SK-N-SH (cell line): ENCODE measurements at regions not wholly inside any gene's neighbourhood (a gene's known extent, or its start where the extent isn't known, plus 50 kb on each side); places are given as distances from the start of the nearest gene placed in this dataset.

Experiments
- CTCF ChIA-PET: fragments of 300-600, 350-600 bp; formaldehyde crosslinking; extraction: SDS; loops from one replicate; lab custom pipeline; 2021; lab: Yijun Ruan, JAX
- POLR2A ChIA-PET: fragments of 350-600 bp; sonication (Branson Sonifier 250); formaldehyde crosslinking; extraction: SDS; loops from one replicate; lab custom pipeline; 2020; ENCODE audit warnings: antibody characterized with exemption, inconsistent platforms; lab: Yijun Ruan, JAX
- DNase-seq: peaks from one replicate; pipeline ENCODE4 v3.0.0; 2012
- H2AFZ ChIP-seq: fragments of 200-600 bp; sonication (generic); 2 replicates; pipeline ENCODE4 v1.8.1; 2016; ENCODE audit warnings: antibody characterized with exemption, mild to moderate bottlenecking, low read depth
- H3F3A ChIP-seq: fragments of 200-600 bp; sonication (generic); replicated peaks from 2 replicates; pipeline ENCODE3; 2016; ENCODE audit warnings: antibody characterized with exemption, mild to moderate bottlenecking; ENCODE audit not compliant: insufficient read depth
- H3K27ac ChIP-seq, 2 experiments: fragments of 200-500 bp in 1 of 2; fragments of 200-600 bp in 1 of 2; sonication (Bioruptor generic) in 1 of 2; sonication (generic), shearing (Covaris generic) in 1 of 2; 2 replicates each; pipeline versions ENCODE4 v1.5.1 to v1.6.1; 2014 to 2016; ENCODE audit warnings: low read depth in 2 of 2, inconsistent platforms in 1 of 2, low read length in 1 of 2, mild to moderate bottlenecking in 1 of 2, mixed read lengths in 1 of 2
- H3K27me3 ChIP-seq: fragments of 200-600 bp; sonication (generic), shearing (Covaris generic); 2 replicates; pipeline ENCODE4 v1.6.1; 2016; ENCODE audit warnings: mixed run types; ENCODE audit not compliant: insufficient read depth
- H3K36me3 ChIP-seq, 2 experiments: fragments of 200-500 bp in 1 of 2; fragments of 200-600 bp in 1 of 2; sonication (Bioruptor generic) in 1 of 2; sonication (generic) in 1 of 2; replicated peaks in 1 of 2; 2 replicates each; pipeline versions ENCODE3 to v1.5.1; 2014 to 2016; ENCODE audit warnings: low read length in 1 of 2, mild to moderate bottlenecking in 1 of 2; ENCODE audit not compliant: insufficient read depth in 2 of 2, control insufficient read depth in 1 of 2
- H3K4me1 ChIP-seq, 2 experiments: fragments of 200-500 bp in 1 of 2; fragments of 200-600 bp in 1 of 2; sonication (Bioruptor generic) in 1 of 2; sonication (generic), shearing (Covaris generic) in 1 of 2; 2 replicates each; pipeline versions ENCODE4 v1.5.1 to v1.6.1; 2014 to 2016; ENCODE audit warnings: low read depth in 1 of 2, low read length in 1 of 2, mixed run types in 1 of 2; ENCODE audit not compliant: insufficient read depth in 2 of 2, control insufficient read depth in 1 of 2
- H3K4me2 ChIP-seq: fragments of 200-600 bp; sonication (generic), shearing (Covaris generic); 2 replicates; pipeline ENCODE4 v1.6.1; 2017; ENCODE audit warnings: mixed run types
- H3K4me3 ChIP-seq, 2 experiments: fragments of 200-500 bp in 1 of 2; fragments of 200-600 bp in 1 of 2; sonication (Bioruptor generic) in 1 of 2; sonication (generic), shearing (Covaris generic) in 1 of 2; 2 replicates each; pipeline versions ENCODE4 v1.5.1 to v1.8.1; 2014 to 2016; ENCODE audit warnings: low read depth in 2 of 2, inconsistent platforms in 1 of 2, low read length in 1 of 2, mild to moderate bottlenecking in 1 of 2, mixed read lengths in 1 of 2, moderate library complexity in 1 of 2
- H3K79me2 ChIP-seq: fragments of 200-600 bp; sonication (generic); 2 replicates; pipeline ENCODE4 v1.8.1; 2017; ENCODE audit warnings: mild to moderate bottlenecking; ENCODE audit not compliant: insufficient read depth
- H3K9ac ChIP-seq: fragments of 200-600 bp; sonication (generic); 2 replicates; pipeline ENCODE4 v1.6.1; 2017; ENCODE audit warnings: mixed run types
- H3K9me2 ChIP-seq: fragments of 200-600 bp; sonication (generic); 2 replicates; pipeline ENCODE4 v1.6.1; 2017; ENCODE audit warnings: mixed run types
- H3K9me3 ChIP-seq: fragments of 200-600 bp; sonication (generic); 2 replicates; pipeline ENCODE4 v1.6.1; 2017; ENCODE audit warnings: mixed run types, mild to moderate bottlenecking, moderate library complexity
- H4K20me1 ChIP-seq: fragments of 200-600 bp; sonication (generic); 2 replicates; pipeline ENCODE4 v1.6.1; 2017; ENCODE audit warnings: mild to moderate bottlenecking, mixed run types; ENCODE audit not compliant: insufficient read depth
- ELF1 ChIP-seq: IDR thresholded peaks from 2 replicates; pipeline ENCODE4 v1.4.0; 2012
- EP300 ChIP-seq, 2 experiments: IDR thresholded peaks; 2 replicates each; pipeline versions ENCODE4 v1.4.0 to v1.6.1; 2012; ENCODE audit warnings: borderline replicate concordance in 1 of 2, low read depth in 1 of 2, low read length in 1 of 2
- EZH2phosphoT487 ChIP-seq: fragments of 200-600 bp; sonication (generic); IDR thresholded peaks from 2 replicates; pipeline ENCODE4 v1.6.1; 2017; ENCODE audit warnings: low read depth, mixed run types, mild to moderate bottlenecking, antibody characterized with exemption, moderate library complexity, borderline replicate concordance
- FOSL2 ChIP-seq: IDR thresholded peaks from 2 replicates; pipeline ENCODE4 v1.4.0; 2012; ENCODE audit warnings: low read depth, mild to moderate bottlenecking, moderate library complexity, borderline replicate concordance
- FOXM1 ChIP-seq: IDR thresholded peaks from 2 replicates; pipeline ENCODE4 v1.4.0; 2012; ENCODE audit warnings: low read depth, mild to moderate bottlenecking
- GATA2 ChIP-seq: sonication (generic); formaldehyde crosslinking; IDR thresholded peaks from 2 replicates; pipeline ENCODE4 v1.5.0; 2020; ENCODE audit warnings: mild to moderate bottlenecking, missing genetic modification reagents
- JUND ChIP-seq: IDR thresholded peaks from 2 replicates; pipeline ENCODE4 v1.4.0; 2012
- MEF2A ChIP-seq: IDR thresholded peaks from 2 replicates; pipeline ENCODE4 v1.4.0; 2012; ENCODE audit warnings: low read depth, borderline replicate concordance
- MXI1 ChIP-seq: IDR thresholded peaks from 2 replicates; pipeline ENCODE4 v1.6.1; 2012; ENCODE audit warnings: mild to moderate bottlenecking, low read depth, low read length, improper control_type of control experiment
- NFIC ChIP-seq: IDR thresholded peaks from 2 replicates; pipeline ENCODE4 v1.4.0; 2012; ENCODE audit warnings: borderline replicate concordance
- POLR2AphosphoS5 ChIP-seq: IDR thresholded peaks from 2 replicates; pipeline ENCODE4 v1.6.1; 2012; ENCODE audit warnings: low read depth, low read length
- REST ChIP-seq: IDR thresholded peaks from 2 replicates; pipeline ENCODE4 v1.6.1; 2012; ENCODE audit warnings: mild to moderate bottlenecking, low read depth, low read length, moderate library complexity
- SIN3A ChIP-seq: IDR thresholded peaks from 2 replicates; pipeline ENCODE4 v1.6.1; 2012; ENCODE audit warnings: low read depth, mild to moderate bottlenecking, low read length, moderate library complexity, borderline replicate concordance
- SMC3 ChIP-seq: IDR thresholded peaks from 2 replicates; pipeline ENCODE4 v1.6.1; 2012; ENCODE audit warnings: low read depth, low read length, improper control_type of control experiment
- TAF1 ChIP-seq: IDR thresholded peaks from 2 replicates; pipeline ENCODE4 v1.6.1; 2012; ENCODE audit warnings: low read depth, mild to moderate bottlenecking, low read length, moderate library complexity, borderline replicate concordance
- TCF12 ChIP-seq: IDR thresholded peaks from 2 replicates; pipeline ENCODE4 v1.4.0; 2012
- WGBS: methylation state at CpG from one replicate; pipeline ENCODE4 v1.1.6; 2017; ENCODE audit warnings: low lambda C conversion rate; 5-methylcytosine and 5-hydroxymethylcytosine counted together
- TF ChIP-seq, protein P1 (sequence below): IDR thresholded peaks from 2 replicates; pipeline ENCODE4 v1.4.0; 2012; ENCODE audit warnings: low read depth, borderline replicate concordance
- TF ChIP-seq, protein P2 (sequence below): IDR thresholded peaks from 2 replicates; pipeline ENCODE4 v1.4.0; 2012; ENCODE audit warnings: low read depth
- TF ChIP-seq, protein P3 (sequence below): IDR thresholded peaks from 2 replicates; pipeline ENCODE4 v1.4.0; 2012; ENCODE audit warnings: low read depth, borderline replicate concordance

- POLR2A ChIA-PET: no interaction called here
- TF ChIP-seq, protein P1, sequence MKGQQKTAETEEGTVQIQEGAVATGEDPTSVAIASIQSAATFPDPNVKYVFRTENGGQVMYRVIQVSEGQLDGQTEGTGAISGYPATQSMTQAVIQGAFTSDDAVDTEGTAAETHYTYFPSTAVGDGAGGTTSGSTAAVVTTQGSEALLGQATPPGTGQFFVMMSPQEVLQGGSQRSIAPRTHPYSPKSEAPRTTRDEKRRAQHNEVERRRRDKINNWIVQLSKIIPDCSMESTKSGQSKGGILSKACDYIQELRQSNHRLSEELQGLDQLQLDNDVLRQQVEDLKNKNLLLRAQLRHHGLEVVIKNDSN: no peak
- TF ChIP-seq SIN3A: no peak
- TF ChIP-seq EP300 (IDR thresholded peaks at IDR 0.05; ENCODE audit: borderline replicate concordance in 1 of 2, low read depth in 1 of 2, low read length in 1 of 2): no peak
- TF ChIP-seq GATA2 (CRISPR knock-in tag): no peak
- TF ChIP-seq REST: no peak
- TF ChIP-seq TAF1: no peak
- no peak for TF ChIP-seq FOXM1
- TF ChIP-seq MXI1: no peak
- TF ChIP-seq NFIC: no peak
- TF ChIP-seq FOSL2: no peak
- CTCF ChIA-PET: no interaction called here
- Histone ChIP-seq H3K9ac (no peak overlapping the region), H4K20me1 (no peaks in the 10 kb centered on the region), H3K9me2 (no peaks in the 10 kb centered on the region), H3K79me2 (no peaks in the 10 kb centered on the region), H3K9me3 (no peaks in the 10 kb centered on the region), H3F3A (no peaks in the 10 kb centered on the region), H3K4me3 (no peak overlapping the region), H3K27me3 (no peaks in the 10 kb centered on the region), H3K36me3 (no peaks in the 10 kb centered on the region), H3K27ac (no peak overlapping the region), H2AFZ (no peak overlapping the region), H3K4me2 (no peak overlapping the region), H3K4me1 (no peaks in the 10 kb centered on the region; a peak in 1 of 4 replicates)
- DNase-seq: no peak
- WGBS: 51% methylated on average over 6 of the region's 6 CpGs
Observed at GRCh38 chr4:85024671-85025070, 58.2 kb upstream of the WDFY3 start.

- Histone ChIP-seq H3K9me2 (no peaks in the 10 kb centered on the region), H3K4me3 (no peak overlapping the region), H3K79me2 (no peaks in the 10 kb centered on the region), H3K27ac (no peak overlapping the region), H3K4me1 (no peaks in the 10 kb centered on the region), H3K9me3 (no peaks in the 10 kb centered on the region), H4K20me1 (no peaks in the 10 kb centered on the region), H3F3A (no peaks in the 10 kb centered on the region), H3K9ac (no peak overlapping the region), H3K27me3 (no peaks in the 10 kb centered on the region), H2AFZ (no peak overlapping the region), H3K36me3 (no peaks in the 10 kb centered on the region), H3K4me2 (no peak overlapping the region)
- DNase-seq: no peak
- WGBS: 45% methylated on average over 4 of the region's 4 CpGs
- no peak for TF ChIP-seq ELF1
- no peak for TF ChIP-seq GATA2 (CRISPR knock-in tag)
- TF ChIP-seq POLR2AphosphoS5: no peak
- TF ChIP-seq JUND: no peak
- no peak for TF ChIP-seq SMC3
- TF ChIP-seq EZH2phosphoT487: no peak
- TF ChIP-seq MXI1: no peak
- TF ChIP-seq, protein P2, sequence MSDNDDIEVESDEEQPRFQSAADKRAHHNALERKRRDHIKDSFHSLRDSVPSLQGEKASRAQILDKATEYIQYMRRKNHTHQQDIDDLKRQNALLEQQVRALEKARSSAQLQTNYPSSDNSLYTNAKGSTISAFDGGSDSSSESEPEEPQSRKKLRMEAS: no peak
- TF ChIP-seq, protein P1: no peak
- TF ChIP-seq FOSL2: no peak
- TF ChIP-seq, protein P3, sequence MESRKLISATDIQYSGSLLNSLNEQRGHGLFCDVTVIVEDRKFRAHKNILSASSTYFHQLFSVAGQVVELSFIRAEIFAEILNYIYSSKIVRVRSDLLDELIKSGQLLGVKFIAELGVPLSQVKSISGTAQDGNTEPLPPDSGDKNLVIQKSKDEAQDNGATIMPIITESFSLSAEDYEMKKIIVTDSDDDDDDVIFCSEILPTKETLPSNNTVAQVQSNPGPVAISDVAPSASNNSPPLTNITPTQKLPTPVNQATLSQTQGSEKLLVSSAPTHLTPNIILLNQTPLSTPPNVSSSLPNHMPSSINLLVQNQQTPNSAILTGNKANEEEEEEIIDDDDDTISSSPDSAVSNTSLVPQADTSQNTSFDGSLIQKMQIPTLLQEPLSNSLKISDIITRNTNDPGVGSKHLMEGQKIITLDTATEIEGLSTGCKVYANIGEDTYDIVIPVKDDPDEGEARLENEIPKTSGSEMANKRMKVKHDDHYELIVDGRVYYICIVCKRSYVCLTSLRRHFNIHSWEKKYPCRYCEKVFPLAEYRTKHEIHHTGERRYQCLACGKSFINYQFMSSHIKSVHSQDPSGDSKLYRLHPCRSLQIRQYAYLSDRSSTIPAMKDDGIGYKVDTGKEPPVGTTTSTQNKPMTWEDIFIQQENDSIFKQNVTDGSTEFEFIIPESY: no peak
- no peak for TF ChIP-seq TCF12
- TF ChIP-seq FOXM1: no peak
- no peak for TF ChIP-seq MEF2A
- no peak for TF ChIP-seq TAF1
- TF ChIP-seq NFIC: no peak
- POLR2A ChIA-PET: no interaction called here
- CTCF ChIA-PET: no interaction called here
Observed at GRCh38 chr4:85028910-85029309, 62.4 kb upstream of the WDFY3 start.
